KMS-11 (cell line): ENCODE measurements at regions not wholly inside any gene's neighbourhood (a gene's known extent, or its start where the extent isn't known, plus 50 kb on each side); places are given as distances from the start of the nearest gene placed in this dataset.

Experiments used
- H2AFZ ChIP-seq: fragments of 200-600 bp; sonication (generic); 2 replicates; pipeline ENCODE4 v1.6.1; 2016; ENCODE audit warnings: antibody characterized with exemption, mixed run types, low read depth
- H3K27ac ChIP-seq: fragments of 200-600 bp; sonication (generic); 2 replicates; pipeline ENCODE4 v1.6.1; 2016; ENCODE audit warnings: mild to moderate bottlenecking, mixed run types
- H3K27me3 ChIP-seq: fragments of 200-600 bp; sonication (generic); 2 replicates; pipeline ENCODE4 v1.6.1; 2017; ENCODE audit warnings: mild to moderate bottlenecking, low read depth, mixed run types, moderate library complexity; ENCODE audit not compliant: insufficient read depth
- H3K36me3 ChIP-seq: fragments of 200-600 bp; sonication (generic); 2 replicates; pipeline ENCODE4 v1.6.1; 2017; ENCODE audit warnings: mild to moderate bottlenecking, mixed run types; ENCODE audit not compliant: insufficient read depth
- H3K4me1 ChIP-seq: fragments of 200-600 bp; sonication (generic); 2 replicates; pipeline ENCODE4 v1.6.1; 2016; ENCODE audit warnings: mild to moderate bottlenecking, low read depth, mixed run types; ENCODE audit not compliant: poor library complexity, severe bottlenecking
- H3K4me2 ChIP-seq: fragments of 200-600 bp; sonication (generic); 2 replicates; pipeline ENCODE4 v1.7.0; 2016; ENCODE audit warnings: mild to moderate bottlenecking, mixed run types
- H3K4me3 ChIP-seq: fragments of 200-600 bp; sonication (generic); IDR thresholded peaks from 2 replicates; pipeline ENCODE4 v1.6.1; 2017; ENCODE audit warnings: low read depth, low read length, mixed read lengths; ENCODE audit not compliant: insufficient read depth
- H3K79me2 ChIP-seq: fragments of 200-600 bp; sonication (generic); 2 replicates; pipeline ENCODE4 v1.6.1; 2016; ENCODE audit warnings: low read depth, mixed run types; ENCODE audit not compliant: insufficient read depth
- H3K9ac ChIP-seq: fragments of 200-600 bp; sonication (generic); 2 replicates; pipeline ENCODE4 v1.6.1; 2016; ENCODE audit warnings: mild to moderate bottlenecking, mixed run types
- H4K20me1 ChIP-seq: fragments of 200-600 bp; sonication (generic); 2 replicates; pipeline ENCODE4 v1.6.1; 2016; ENCODE audit warnings: mild to moderate bottlenecking, mixed run types; ENCODE audit not compliant: insufficient read depth
- TF ChIP-seq, protein P1 (sequence below): fragments of 200-600 bp; sonication (generic); conservative IDR thresholded peaks from 2 replicates; pipeline ENCODE4 v1.6.1; 2017; ENCODE audit warnings: low read depth, mild to moderate bottlenecking, antibody characterized with exemption, low read length, moderate library complexity, mixed read lengths

DNA sequence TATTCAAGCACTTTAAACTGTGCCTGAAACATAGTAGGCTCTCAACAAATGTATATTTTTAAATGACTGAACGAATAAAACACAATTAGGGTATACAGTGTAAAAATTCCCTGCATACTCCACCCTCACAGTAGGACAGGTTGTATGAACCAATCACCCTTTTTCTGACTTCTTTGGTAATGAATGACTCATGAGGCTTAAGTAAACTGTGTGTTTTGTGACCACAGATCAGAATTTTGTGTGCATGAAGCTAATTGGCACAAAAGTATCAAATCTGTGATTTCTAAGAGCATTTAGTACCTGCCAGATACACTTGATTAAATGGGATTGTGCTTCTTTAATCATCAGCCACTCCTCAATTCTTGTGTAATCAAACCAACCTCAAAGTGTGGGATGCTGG, 109.9 kb upstream of the MAP4K3 start:
- Histone ChIP-seq H3K27ac (no peak overlapping the region), H4K20me1 (no peaks in the 10 kb centered on the region), H3K9ac (no peak overlapping the region), H3K4me2 (no peak overlapping the region), H3K79me2 (no peaks in the 10 kb centered on the region), H3K36me3 (no peaks in the 10 kb centered on the region), H3K27me3 (no peaks in the 10 kb centered on the region), H3K4me3 (no peak overlapping the region), H2AFZ (no peak overlapping the region), H3K4me1 (no peaks in the 10 kb centered on the region)
- TF ChIP-seq, protein P1, sequence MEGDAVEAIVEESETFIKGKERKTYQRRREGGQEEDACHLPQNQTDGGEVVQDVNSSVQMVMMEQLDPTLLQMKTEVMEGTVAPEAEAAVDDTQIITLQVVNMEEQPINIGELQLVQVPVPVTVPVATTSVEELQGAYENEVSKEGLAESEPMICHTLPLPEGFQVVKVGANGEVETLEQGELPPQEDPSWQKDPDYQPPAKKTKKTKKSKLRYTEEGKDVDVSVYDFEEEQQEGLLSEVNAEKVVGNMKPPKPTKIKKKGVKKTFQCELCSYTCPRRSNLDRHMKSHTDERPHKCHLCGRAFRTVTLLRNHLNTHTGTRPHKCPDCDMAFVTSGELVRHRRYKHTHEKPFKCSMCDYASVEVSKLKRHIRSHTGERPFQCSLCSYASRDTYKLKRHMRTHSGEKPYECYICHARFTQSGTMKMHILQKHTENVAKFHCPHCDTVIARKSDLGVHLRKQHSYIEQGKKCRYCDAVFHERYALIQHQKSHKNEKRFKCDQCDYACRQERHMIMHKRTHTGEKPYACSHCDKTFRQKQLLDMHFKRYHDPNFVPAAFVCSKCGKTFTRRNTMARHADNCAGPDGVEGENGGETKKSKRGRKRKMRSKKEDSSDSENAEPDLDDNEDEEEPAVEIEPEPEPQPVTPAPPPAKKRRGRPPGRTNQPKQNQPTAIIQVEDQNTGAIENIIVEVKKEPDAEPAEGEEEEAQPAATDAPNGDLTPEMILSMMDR, result no peak

DNA sequence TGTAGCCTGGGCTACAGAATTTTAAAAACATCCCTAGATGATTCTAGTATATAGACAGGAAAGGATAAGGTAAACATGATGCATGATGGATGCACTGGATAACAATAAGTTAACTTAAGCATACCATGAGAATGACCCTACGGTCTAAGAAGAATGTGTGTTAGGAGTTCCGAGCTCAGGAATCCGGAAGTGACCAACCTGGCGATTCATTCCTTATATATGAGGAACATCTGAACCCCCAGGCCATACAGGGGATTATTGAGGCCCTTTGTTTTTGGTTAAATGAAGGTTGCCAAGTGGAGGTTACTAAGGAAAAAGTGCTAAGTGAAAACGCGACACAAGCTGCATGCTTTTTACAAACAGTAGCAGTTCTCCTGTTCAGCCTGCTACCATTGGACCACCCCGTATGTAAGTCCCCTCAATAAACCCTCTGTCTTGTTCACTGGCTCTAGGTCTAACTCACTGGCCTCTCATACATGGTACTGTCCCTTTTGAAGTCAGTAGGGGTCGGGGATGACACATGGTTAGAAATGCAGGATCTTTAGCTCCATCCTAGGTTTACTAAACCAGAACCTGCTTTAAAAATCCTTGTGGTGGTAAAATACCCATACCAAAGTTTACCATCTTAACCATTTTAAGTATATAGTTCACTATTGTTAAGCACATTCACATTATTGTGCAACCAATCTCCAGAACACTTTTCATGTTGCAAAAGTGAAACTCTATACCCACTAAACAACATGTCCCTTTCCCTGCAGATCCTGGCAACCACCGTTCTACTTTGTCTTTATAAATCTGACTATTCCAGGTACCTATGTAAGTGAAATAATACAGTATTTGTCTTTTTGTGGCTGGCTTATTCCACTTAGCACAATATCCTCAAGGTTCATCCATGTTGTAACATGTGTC, 111.0 kb upstream of the MAP4K3 start:
- H3K4me1 ChIP-seq, result no peaks in the 10 kb centered on the region
- H3K4me2 ChIP-seq, result no peak overlapping the region
- H3K79me2 ChIP-seq, result no peaks in the 10 kb centered on the region
- H3K9ac ChIP-seq, result no peak overlapping the region
- H3K36me3 ChIP-seq, result no peaks in the 10 kb centered on the region
- H3K27ac ChIP-seq, result no peak overlapping the region
- H3K4me3 ChIP-seq, result no peak overlapping the region
- H4K20me1 ChIP-seq, result no peaks in the 10 kb centered on the region
- H3K27me3 ChIP-seq, result no peaks in the 10 kb centered on the region
- TF ChIP-seq, protein P1, result no peak
- no peak overlapping the region for H2AFZ ChIP-seq

DNA sequence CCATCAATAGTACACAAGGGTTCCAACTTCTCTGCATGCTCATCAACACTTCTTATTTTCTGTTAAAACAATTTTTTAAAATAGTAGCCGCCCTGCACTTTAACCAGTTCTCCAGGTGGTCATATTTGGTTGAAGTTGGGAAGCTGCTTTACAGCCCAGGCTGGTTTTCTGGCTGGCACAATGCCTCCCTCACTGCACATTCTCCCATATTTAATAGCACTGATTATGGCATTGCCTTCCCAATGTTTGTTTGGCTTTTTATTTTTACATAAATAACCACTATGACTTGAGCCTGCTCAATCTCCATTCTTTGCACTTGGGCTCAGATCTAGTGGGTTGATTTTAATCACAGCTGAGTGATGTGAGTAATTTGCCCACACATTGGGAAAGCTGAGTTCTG, 111.9 kb upstream of the MAP4K3 start:
- no peak overlapping the region for H3K4me3 ChIP-seq
- H3K27ac ChIP-seq, result no peak overlapping the region
- TF ChIP-seq, protein P1, result no peak
- no peak overlapping the region for H3K9ac ChIP-seq
- no peak overlapping the region for H3K4me2 ChIP-seq
- no peaks in the 10 kb centered on the region for H3K4me1 ChIP-seq
- no peaks in the 10 kb centered on the region for H4K20me1 ChIP-seq
- no peaks in the 10 kb centered on the region for H3K27me3 ChIP-seq
- no peak overlapping the region for H2AFZ ChIP-seq
- no peaks in the 10 kb centered on the region for H3K79me2 ChIP-seq
- no peaks in the 10 kb centered on the region for H3K36me3 ChIP-seq

DNA sequence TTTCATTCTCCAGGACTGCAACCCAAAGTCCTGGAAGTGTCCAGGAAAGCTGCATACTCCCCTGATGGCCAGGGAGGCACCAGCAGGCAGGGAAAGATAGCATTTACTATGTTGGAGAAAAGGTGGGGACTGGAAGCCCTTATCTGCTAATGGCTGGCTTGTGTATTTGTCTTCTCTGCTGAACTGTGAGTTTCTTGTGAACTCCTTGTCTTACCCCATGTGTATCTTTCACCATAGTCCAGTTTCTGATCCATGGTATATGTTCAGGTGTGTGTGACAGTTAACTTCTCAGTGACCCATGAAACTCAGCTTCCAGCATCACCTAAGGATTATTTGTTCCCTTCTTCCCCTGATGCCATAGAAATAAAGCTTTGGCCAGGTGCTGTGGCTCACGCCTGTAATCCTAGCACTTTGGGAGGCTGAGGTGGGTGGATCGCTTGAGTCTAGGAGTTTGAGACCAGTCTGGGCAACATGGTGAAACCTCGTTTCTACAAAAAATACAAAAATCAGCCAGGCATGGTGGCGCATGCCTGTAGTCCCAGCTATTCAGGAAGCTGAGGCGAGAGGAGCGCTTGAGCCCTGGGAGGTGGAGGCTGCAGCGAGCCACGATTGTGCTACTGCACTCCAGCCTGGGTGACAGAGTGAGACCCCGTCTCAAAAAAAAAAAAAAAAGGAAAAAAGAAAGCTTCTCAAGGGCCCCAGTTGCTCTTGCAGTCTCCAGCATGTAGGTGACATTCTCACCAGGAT, 112.8 kb upstream of the MAP4K3 start:
- Histone ChIP-seq H3K27ac (no peak overlapping the region), H3K4me2 (no peak overlapping the region), H3K27me3 (no peaks in the 10 kb centered on the region)

More for the DNA sequence above, 112.8 kb upstream of the MAP4K3 start:
- TF ChIP-seq, protein P1, result no peak
- Histone ChIP-seq H3K4me1 (no peaks in the 10 kb centered on the region), H3K36me3 (no peaks in the 10 kb centered on the region), H3K9ac (no peak overlapping the region), H3K79me2 (no peaks in the 10 kb centered on the region), H2AFZ (no peak overlapping the region), H3K4me3 (no peak overlapping the region), H4K20me1 (no peaks in the 10 kb centered on the region)
